HepG2 (cell line): ENCODE measurements at regions not wholly inside any gene's neighbourhood (a gene's known extent, or its start where the extent isn't known, plus 50 kb on each side); places are given as distances from the start of the nearest gene placed in this dataset.

Source experiments
- ATAC-seq: fragments of 200-7000 bp; cut with Tn5 transposase; 3 replicates; pipeline ENCODE4 v1.9.1; 2020; ENCODE audit warnings: mild to moderate bottlenecking, moderate library complexity
- BruUV-seq: library from RNA; stranded (reverse); fragments of 400-500 nt; replicated peaks from 2 replicates; lab custom pipeline; 2021; lab: Mats Ljungman, UMichigan
- CTCF ChIA-PET: fragments of 300-600 bp; formaldehyde crosslinking; extraction: SDS; loops from one replicate; lab custom pipeline; 2021; ENCODE audit warnings: low total read pairs, inconsistent platforms, low intra/inter-chr PET ratio; lab: Yijun Ruan, JAX
- POLR2A ChIA-PET: fragments of 350-600 bp; sonication (Branson Sonifier 250); formaldehyde crosslinking; loops from one replicate; lab custom pipeline; 2020; ENCODE audit warnings: antibody characterized with exemption, inconsistent platforms; lab: Yijun Ruan, JAX
- DNase-seq: peaks from one replicate; pipeline ENCODE4 v3.0.0-alpha.2; 2015; ENCODE audit warnings: low spot score
- FAIRE-seq: peaks from 3 replicates; lab custom pipeline; 2011; peaks lifted over from hg19 to GRCh38; lab: Jason Lieb, UNC
- H2AFZ ChIP-seq: one replicate; pipeline ENCODE4 v1.6.1; 2011; ENCODE audit warnings: low read length, inconsistent platforms
- H3K27ac ChIP-seq: fragments of 300-600 bp; 3 replicates; pipeline ENCODE4 v1.8.0; 2011; ENCODE audit warnings: mixed run types, mild to moderate bottlenecking, mixed read lengths, low read length, inconsistent platforms; ENCODE audit not compliant: insufficient read depth; ENCODE audit errors: extremely low read length
- H3K27me3 ChIP-seq, 2 experiments: fragments of 200-600 bp in 1 of 2; 2 replicates in 1 of 2; 3 replicates in 1 of 2; pipeline versions ENCODE4 v1.6.0 to v1.8.0; 2011; ENCODE audit warnings: low read length in 2 of 2, mild to moderate bottlenecking in 2 of 2, moderate library complexity in 2 of 2, inconsistent platforms in 1 of 2; ENCODE audit not compliant: insufficient read depth in 2 of 2, control insufficient read depth in 1 of 2
- H3K36me3 ChIP-seq, 2 experiments: fragments of 200-600 bp in 1 of 2; replicated peaks in 1 of 2; 2 replicates in 1 of 2; 3 replicates in 1 of 2; pipeline versions ENCODE4 v1.5.1 to v1.8.0; 2011; ENCODE audit warnings: low read length in 2 of 2, inconsistent platforms in 1 of 2; ENCODE audit not compliant: insufficient read depth in 2 of 2, control insufficient read depth in 1 of 2
- H3K4me1 ChIP-seq: 2 replicates; pipeline ENCODE4 v1.5.1; 2012; ENCODE audit warnings: low read length, inconsistent platforms; ENCODE audit not compliant: insufficient read depth
- H3K4me2 ChIP-seq: 2 replicates; pipeline ENCODE4 v1.6.0; 2011; ENCODE audit warnings: low read depth, low read length, inconsistent platforms
- H3K4me3 ChIP-seq, 3 experiments: fragments of 200-600 bp in 1 of 3; sonication (generic), shearing (Covaris generic) in 1 of 3; replicated peaks in 1 of 3; 2 replicates each; pipeline ENCODE4 v1.5.1; 2011 to 2016; ENCODE audit warnings: low read length in 3 of 3, inconsistent platforms in 2 of 3, low read depth in 2 of 3, mild to moderate bottlenecking in 2 of 3, control low read depth in 1 of 3, mixed read lengths in 1 of 3; ENCODE audit not compliant: insufficient read depth in 1 of 3
- H3K79me2 ChIP-seq: one replicate; pipeline ENCODE4 v1.6.1; 2011; ENCODE audit warnings: low read length, inconsistent platforms; ENCODE audit not compliant: insufficient read depth
- H3K9ac ChIP-seq: 2 replicates; pipeline ENCODE4 v1.6.0; 2011; ENCODE audit warnings: mild to moderate bottlenecking, low read depth, low read length, inconsistent platforms; ENCODE audit not compliant: insufficient read depth
- H3K9me3 ChIP-seq: 2 replicates; pipeline ENCODE4 v1.5.1; 2012; ENCODE audit warnings: mild to moderate bottlenecking, low read length
- H4K20me1 ChIP-seq: 2 replicates; pipeline ENCODE4 v1.6.0; 2011; ENCODE audit warnings: inconsistent platforms, mild to moderate bottlenecking, low read length, moderate library complexity; ENCODE audit not compliant: insufficient read depth
- E2F5 ChIP-seq: sonication (generic); formaldehyde crosslinking; conservative IDR thresholded peaks from 2 replicates; pipeline ENCODE4 v1.4.0; 2020; ENCODE audit warnings: missing genetic modification reagents
- HOXA5 ChIP-seq: sonication (generic); formaldehyde crosslinking; IDR thresholded peaks from 2 replicates; pipeline ENCODE4 v1.4.0; 2020; ENCODE audit warnings: missing genetic modification reagents
- KDM6A ChIP-seq: IDR thresholded peaks from 2 replicates; pipeline ENCODE4 v1.6.1; 2016; ENCODE audit warnings: low read depth
- KLF9 ChIP-seq: IDR thresholded peaks from 2 replicates; pipeline ENCODE4 v1.6.1; 2016; ENCODE audit warnings: low read depth
- MNT ChIP-seq: fragments of 450-650 bp; IDR thresholded peaks from 2 replicates; pipeline ENCODE4 v1.6.1; 2016
- PRDM10 ChIP-seq: sonication (generic); formaldehyde crosslinking; IDR thresholded peaks from 2 replicates; pipeline ENCODE4 v1.4.0; 2020; ENCODE audit warnings: low read depth, missing genetic modification reagents
- REL ChIP-seq: sonication (generic); formaldehyde crosslinking; conservative IDR thresholded peaks from 2 replicates; pipeline ENCODE4 v1.8.0; 2022; ENCODE audit warnings: mild to moderate bottlenecking, missing genetic modification reagents, moderate library complexity
- SATB2 ChIP-seq: sonication (generic); formaldehyde crosslinking; IDR thresholded peaks from 2 replicates; pipeline ENCODE4 v1.5.0; 2020; ENCODE audit warnings: missing genetic modification reagents
- ZFP36 ChIP-seq: fragments of 150-350 bp; IDR thresholded peaks from 2 replicates; pipeline ENCODE4 v1.6.1; 2018; ENCODE audit warnings: borderline replicate concordance, low read length, low read depth; ENCODE audit not compliant: partially characterized antibody
- ZFP62 ChIP-seq: sonication (generic); formaldehyde crosslinking; IDR thresholded peaks from 2 replicates; pipeline ENCODE4 v1.4.0; 2020; ENCODE audit warnings: missing genetic modification reagents
- ZNF496 ChIP-seq: sonication (generic); formaldehyde crosslinking; IDR thresholded peaks from 2 replicates; pipeline ENCODE4 v1.8.1; 2023; ENCODE audit warnings: mild to moderate bottlenecking, moderate library complexity, missing genetic modification reagents; ENCODE audit not compliant: insufficient replicate concordance
- ZNF549 ChIP-seq: sonication (generic); formaldehyde crosslinking; IDR thresholded peaks from 2 replicates; pipeline ENCODE4 v1.5.0; 2020; ENCODE audit warnings: missing genetic modification reagents
- WGBS: methylation state at CpG from one replicate; pipeline ENCODE4 v1.1.6; 2017; ENCODE audit warnings: low lambda C conversion rate; 5-methylcytosine and 5-hydroxymethylcytosine counted together
- in situ Hi-C: cut with HindIII; loops from 2 replicates; pipeline ENCODE4 v1.10.0; 2017; ENCODE audit warnings: low pct_unique_long_range_greater_than_20kb; ENCODE audit not compliant: extremely low pct_ligation_motif_present
- intact Hi-C: fragments of 100-400 bp; cut with micrococcal nuclease; formaldehyde crosslinking; loops from one replicate; pipeline ENCODE4 v1.10.0; 2022; ENCODE audit not compliant: unreplicated experiment

- H4K20me1 ChIP-seq: no peaks in the 10 kb centered on the region
- DNase-seq (no peak), ATAC-seq (no peak)
- WGBS: 94% methylated on average over 8 of the region's 8 CpGs
- no peak overlapping the region for H3K27ac ChIP-seq
- peaks cover 5% of the 10 kb centered on the region; the same call in 1 of the 2 replicates for H3K9me3 ChIP-seq
- no peaks in the 10 kb centered on the region for H3K27me3 ChIP-seq
- in situ Hi-C loops: no loop called here
- no peak overlapping the region for H3K4me3 ChIP-seq
- no peak overlapping the region for H3K4me2 ChIP-seq
- no peak overlapping the region for H3K9ac ChIP-seq
- no peaks in the 10 kb centered on the region for H3K36me3 ChIP-seq
- intact Hi-C loops: no loop called here
- POLR2A ChIA-PET: no interaction called here
- no TSS peak for BruUV-seq
- H2AFZ ChIP-seq: no peak overlapping the region
- TF ChIP-seq PRDM10 (CRISPR knock-in tag): no peak
- peak; percentile 69 for TF ChIP-seq MNT
- TF ChIP-seq, all 625 proteins: peak for 1
- no peak for FAIRE-seq
- CTCF ChIA-PET: no interaction called here
- Histone ChIP-seq H3K4me1 (no peaks in the 10 kb centered on the region), H3K79me2 (no peaks in the 10 kb centered on the region)
These were observed 54.8 kb upstream of the CKS2 start for GRCh38 chr9:89256225-89256624.

- H3K4me3 ChIP-seq: no peak overlapping the region
- no peak for FAIRE-seq
- no peaks in the 10 kb centered on the region for H4K20me1 ChIP-seq
- BruUV-seq: no TSS peak
- TF ChIP-seq ZFP36 (no peak), ZNF496 (CRISPR knock-in tag) (no peak), REL (CRISPR knock-in tag) (no peak), ZFP62 (no peak), ZNF549 (no peak), KDM6A (CRISPR knock-in tag) (no peak), HOXA5 (CRISPR knock-in tag) (no peak), E2F5 (CRISPR knock-in tag) (no peak), SATB2 (CRISPR knock-in tag) (no peak), KLF9 (no peak)
- no peak for DNase-seq
- no peaks in the 10 kb centered on the region for H3K27me3 ChIP-seq
- no peaks in the 10 kb centered on the region for H3K36me3 ChIP-seq
- no peak overlapping the region for H2AFZ ChIP-seq
- H3K9ac ChIP-seq: no peak overlapping the region
- 34% methylated on average over 6 of the region's 8 CpGs for WGBS
- H3K4me2 ChIP-seq: no peak overlapping the region
- H3K4me1 ChIP-seq: no peaks in the 10 kb centered on the region
- intact Hi-C loops: no loop called here
- no peaks in the 10 kb centered on the region for H3K79me2 ChIP-seq
- ChIA-PET CTCF (no interaction called here), POLR2A (no interaction called here)
- H3K27ac ChIP-seq: no peak overlapping the region
- H3K9me3 ChIP-seq: peaks cover 5% of the 10 kb centered on the region; the same call in 1 of the 2 replicates
- in situ Hi-C loops: no loop called here
- ATAC-seq: no peak
These were observed 54.4 kb upstream of the CKS2 start for GRCh38 chr9:89256642-89257041.
